GM18861 (cell line): ENCODE measurements at regions not wholly inside any gene's neighbourhood (a gene's known extent, or its start where the extent isn't known, plus 50 kb on each side); places are given as distances from the start of the nearest gene placed in this dataset.

Experiments
- ATAC-seq: cut with Tn5 transposase; IDR thresholded peaks from one replicate; pipeline ENCODE4 v1.9.1; 2021; ENCODE audit not compliant: unreplicated experiment

GRCh38 chr15:93887151-93887550 lies 344.2 kb upstream of the MCTP2 start:
- no peak for ATAC-seq

- ATAC-seq, result no peak
Measured at GRCh38 chr15:93882779-93883178, 348.6 kb upstream of the MCTP2 start.

- ATAC-seq, result no peak
Measured at GRCh38 chr15:93882141-93882540, 349.2 kb upstream of the MCTP2 start.

DNA sequence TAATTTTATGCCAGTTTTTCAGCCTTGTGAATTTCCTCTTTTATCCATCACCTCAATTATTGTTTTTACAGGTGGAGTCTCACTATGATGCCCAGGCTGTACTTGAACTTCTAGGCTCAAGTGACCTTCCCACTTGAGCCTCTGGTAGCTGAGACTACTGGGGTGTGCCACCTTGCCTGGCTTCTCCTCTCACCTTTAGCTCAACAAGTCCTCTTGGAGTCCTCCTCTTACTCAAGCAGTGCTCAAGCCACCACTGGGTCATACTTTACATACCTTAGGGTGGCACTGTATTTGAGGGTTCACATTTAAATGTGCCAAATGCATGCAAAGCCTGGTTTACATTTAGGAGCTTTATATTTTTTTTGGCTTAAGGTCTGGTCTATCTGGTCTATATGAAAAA lies 350.1 kb upstream of the MCTP2 start:
- no peak for ATAC-seq

DNA sequence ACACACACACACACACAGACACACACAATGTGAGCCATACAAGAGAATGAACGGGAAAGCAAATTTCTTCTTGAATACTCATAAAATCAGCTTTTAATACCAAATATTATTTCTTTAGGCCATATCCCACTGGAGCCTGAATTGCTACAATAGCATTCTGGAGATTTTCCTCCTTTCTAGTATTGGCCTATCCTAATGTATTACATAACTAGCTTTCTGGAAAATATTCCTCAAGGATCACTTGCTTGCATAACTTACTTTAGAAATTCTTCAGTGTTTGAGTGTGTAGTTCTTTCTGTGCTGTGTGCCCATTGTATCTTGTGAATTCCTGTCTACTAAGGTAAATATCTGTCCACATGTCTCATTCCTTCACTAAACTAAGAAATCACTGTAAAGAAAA lies 351.0 kb upstream of the MCTP2 start:
- ATAC-seq, result no peak

GRCh38 chr15:93870583-93870982 lies 360.8 kb upstream of the MCTP2 start:
- no peak for ATAC-seq

DNA sequence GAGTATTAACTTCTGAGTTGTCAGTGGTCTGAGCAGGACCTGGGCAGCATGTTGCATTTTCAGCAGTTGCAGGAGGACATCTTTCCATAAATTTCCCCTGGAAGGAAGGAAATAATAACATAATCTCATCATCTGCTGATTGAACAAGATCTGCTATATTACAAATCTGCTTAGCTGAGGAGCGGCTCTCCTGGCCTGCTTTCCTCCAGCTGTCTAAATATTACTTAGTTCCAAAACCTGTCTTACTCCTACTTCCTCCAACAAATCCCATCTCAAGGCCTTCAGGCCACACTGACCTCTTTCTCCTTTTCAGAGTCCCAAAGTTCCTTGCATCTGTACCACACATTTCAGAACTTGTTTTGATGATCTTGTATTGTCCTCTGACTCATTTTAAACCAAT lies 364.4 kb upstream of the MCTP2 start:
- no peak for ATAC-seq

DNA sequence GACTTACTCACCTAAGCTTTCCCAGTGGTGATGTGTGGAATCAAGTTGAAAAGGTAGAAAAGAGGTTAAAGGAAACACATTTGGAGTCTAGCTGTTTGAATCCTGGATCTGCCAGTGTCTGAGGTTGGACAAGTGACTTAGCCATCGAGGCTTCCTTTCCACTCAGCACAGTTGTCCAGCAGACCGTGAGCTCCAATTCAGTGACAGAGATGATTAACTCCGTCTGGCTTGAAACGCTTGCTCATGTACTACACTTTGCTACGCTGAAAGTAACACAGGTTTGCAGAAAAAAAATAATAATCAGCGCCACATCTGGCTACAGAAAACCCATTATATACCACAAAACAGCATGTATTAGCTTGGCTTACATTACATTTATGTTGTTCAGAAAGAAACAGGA lies 364.9 kb upstream of the MCTP2 start:
- ATAC-seq, result no peak

DNA sequence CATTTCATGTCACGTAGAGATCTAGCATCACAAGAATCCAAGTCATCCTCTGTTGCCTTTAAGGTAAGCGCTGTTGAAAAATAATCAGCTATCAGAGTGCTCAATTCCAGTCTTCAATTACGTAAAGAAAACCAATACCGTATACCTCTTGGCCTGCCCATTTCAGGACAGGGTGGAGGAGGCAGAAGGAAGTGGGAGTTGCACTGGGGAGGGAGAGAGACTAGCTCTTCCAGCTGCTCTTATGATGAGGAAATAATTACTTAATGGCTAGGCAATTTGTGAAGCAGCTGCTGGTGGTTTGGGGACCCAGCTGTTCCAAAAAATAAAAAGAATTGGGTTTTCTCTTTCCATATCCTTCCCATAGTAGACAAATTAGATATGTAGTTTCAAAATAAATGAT lies 365.8 kb upstream of the MCTP2 start:
- ATAC-seq, result no peak

- ATAC-seq, result no peak
Measured at GRCh38 chr15:93862791-93863190, 368.6 kb upstream of the MCTP2 start.

- no peak for ATAC-seq
Measured at GRCh38 chr15:93861956-93862741, 369.2 kb upstream of the MCTP2 start.

- ATAC-seq, result no peak
Measured at GRCh38 chr15:93861413-93861812, 369.9 kb upstream of the MCTP2 start.

DNA sequence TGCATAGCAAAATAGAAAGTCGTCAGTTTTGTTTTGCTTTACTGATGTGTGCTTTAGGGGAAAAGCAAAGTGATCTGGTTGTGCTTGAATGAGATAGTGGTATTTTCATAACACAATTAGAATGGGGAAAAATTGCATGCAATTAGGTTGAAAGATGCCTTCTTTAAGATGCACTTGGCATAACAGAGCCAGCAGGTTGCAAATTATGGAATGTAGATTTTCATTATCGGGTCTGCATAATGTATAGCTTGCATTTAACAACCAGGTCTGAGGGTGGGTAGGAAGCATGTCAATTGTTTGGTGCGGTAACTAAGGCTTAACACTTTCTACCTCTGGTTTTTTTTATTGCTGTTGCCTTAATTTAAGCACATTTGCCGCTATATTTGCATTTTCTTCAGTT lies 370.7 kb upstream of the MCTP2 start:
- ATAC-seq, result no peak

- ATAC-seq, result no peak
Measured at GRCh38 chr15:93859176-93859575, 372.2 kb upstream of the MCTP2 start.

- no peak for ATAC-seq
Measured at GRCh38 chr15:93855181-93855826, 376.1 kb upstream of the MCTP2 start.

GRCh38 chr15:93854088-93854487 lies 377.3 kb upstream of the MCTP2 start:
- no peak for ATAC-seq

- no peak for ATAC-seq
Measured at GRCh38 chr15:93852761-93853160, 378.6 kb upstream of the MCTP2 start.

GRCh38 chr15:93848490-93848889 lies 382.9 kb upstream of the MCTP2 start:
- no peak for ATAC-seq

DNA sequence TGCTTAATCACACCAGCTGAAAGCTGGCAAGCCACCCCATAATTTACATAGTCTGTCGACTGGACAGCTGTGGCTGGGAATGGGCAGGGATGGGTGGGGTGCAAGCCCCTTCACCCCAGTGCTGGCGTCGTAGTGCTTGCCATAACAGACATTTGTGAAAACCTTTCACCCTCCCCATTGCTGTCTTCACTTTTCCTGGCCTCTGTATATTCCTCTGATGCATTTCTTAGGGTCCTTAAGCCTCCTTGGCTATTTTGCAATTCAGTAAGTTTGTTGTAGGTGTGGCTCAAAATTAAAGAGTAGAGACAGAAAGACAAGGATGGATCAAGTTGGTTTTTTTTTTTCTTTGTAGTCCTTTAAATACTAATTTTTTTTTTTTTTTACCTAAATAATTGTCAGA lies 383.3 kb upstream of the MCTP2 start:
- no peak for ATAC-seq

- ATAC-seq, result no peak
Measured at GRCh38 chr15:93846148-93846547, 385.2 kb upstream of the MCTP2 start.

GRCh38 chr15:93837450-93837849 lies 393.9 kb upstream of the MCTP2 start:
- no peak for ATAC-seq

GRCh38 chr15:93835344-93835743 lies 396.0 kb upstream of the MCTP2 start:
- ATAC-seq, result no peak

- no peak for ATAC-seq
Measured at GRCh38 chr15:93831641-93832040, 399.7 kb upstream of the MCTP2 start.
